ENCODE measurements at regions not wholly inside any gene's neighbourhood (a gene's known extent, or its start where the extent isn't known, plus 50 kb on each side); places are given as distances from the start of the nearest gene placed in this dataset.
"Not testable (repeated sequence)": the region's sequence is repeated elsewhere in the genome, so short reads cannot be mapped to it uniquely, and the experiment has no call there.

- peak; percentile 80 for DNase-seq (ENCODE audit: low read depth)
These were observed 670.9 kb downstream of the QKI start for GRCh38 chr6:164085091-164086075.

- no peak for DNase-seq (ENCODE audit: low read depth)
These were observed 664.7 kb downstream of the QKI start for GRCh38 chr6:164079275-164079600.

DNA sequence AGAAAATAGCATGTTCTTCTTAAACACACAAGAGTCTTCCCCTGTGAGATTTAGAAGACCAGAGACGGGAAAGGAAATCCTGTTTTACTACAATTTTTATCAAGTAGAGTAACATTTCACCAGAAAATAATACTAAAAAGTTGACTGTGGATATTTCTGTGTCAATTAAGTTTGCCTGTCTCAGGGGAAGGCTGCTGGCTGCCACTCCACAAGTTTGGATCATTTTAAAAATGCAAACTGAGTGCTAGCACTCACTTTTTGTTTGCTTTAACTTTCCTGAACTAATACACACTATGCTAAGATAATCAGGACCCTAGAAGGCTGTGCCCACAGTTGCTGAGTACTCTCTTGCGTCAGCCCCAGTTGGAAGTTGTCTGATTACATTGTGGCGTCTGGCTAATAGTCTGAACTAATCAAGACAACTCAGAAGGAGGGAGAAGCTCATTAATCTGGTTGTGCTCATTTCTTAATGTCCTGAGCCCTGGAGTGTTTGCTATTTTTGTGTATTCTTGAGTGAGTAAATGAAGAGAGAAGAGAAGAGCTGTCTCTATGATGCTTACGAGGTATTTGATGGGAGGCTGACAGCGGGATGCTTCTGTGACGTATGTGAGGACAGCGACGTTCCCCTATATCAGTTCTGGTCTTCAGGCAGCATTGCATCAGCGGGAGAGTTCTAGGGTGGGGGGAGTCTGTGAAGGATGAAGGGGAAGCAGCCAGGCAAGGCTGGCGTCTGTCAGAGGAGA lies 664.2 kb downstream of the QKI start:
- DNase-seq (ENCODE audit: low read depth), result no peak

DNA sequence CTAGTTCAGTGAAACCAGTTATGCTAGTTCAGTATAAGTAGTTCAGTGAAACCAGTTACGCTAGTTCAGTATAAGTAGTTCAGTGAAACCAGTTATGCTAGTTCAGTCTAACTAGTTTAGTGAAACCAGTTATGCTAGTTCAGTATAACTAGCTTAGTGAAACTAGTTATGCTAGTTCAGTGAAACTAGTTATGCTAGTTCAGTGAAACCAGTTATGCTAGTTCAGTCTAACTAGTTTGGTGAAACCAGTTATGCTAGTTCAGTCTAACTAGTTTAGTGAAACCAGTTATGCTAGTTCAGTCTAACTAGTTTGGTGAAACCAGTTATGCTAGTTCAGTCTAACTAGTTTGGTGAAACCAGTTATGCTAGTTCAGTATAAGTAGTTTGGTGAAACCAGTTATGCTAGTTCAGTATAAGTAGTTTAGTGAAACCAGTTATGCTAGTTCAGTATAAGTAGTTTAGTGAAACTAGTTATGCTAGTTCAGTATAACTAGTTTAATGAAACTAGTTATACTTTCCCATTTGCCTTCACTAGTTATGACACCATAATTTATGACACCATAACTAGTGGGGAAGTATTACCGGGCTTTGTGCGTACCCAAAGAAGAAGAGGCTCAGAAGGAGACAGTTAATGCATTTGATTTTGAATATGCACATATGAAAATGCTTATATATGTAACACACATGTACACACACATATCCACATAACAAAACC lies 662.5 kb downstream of the QKI start:
- not testable (repeated sequence) for DNase-seq (ENCODE audit: low read depth)

- DNase-seq (ENCODE audit: low read depth), result no peak
These were observed 661.6 kb downstream of the QKI start for GRCh38 chr6:164075981-164076615.

GRCh38 chr6:164072240-164072666 lies 657.7 kb downstream of the QKI start:
- DNase-seq (ENCODE audit: low read depth), result no peak

DNA sequence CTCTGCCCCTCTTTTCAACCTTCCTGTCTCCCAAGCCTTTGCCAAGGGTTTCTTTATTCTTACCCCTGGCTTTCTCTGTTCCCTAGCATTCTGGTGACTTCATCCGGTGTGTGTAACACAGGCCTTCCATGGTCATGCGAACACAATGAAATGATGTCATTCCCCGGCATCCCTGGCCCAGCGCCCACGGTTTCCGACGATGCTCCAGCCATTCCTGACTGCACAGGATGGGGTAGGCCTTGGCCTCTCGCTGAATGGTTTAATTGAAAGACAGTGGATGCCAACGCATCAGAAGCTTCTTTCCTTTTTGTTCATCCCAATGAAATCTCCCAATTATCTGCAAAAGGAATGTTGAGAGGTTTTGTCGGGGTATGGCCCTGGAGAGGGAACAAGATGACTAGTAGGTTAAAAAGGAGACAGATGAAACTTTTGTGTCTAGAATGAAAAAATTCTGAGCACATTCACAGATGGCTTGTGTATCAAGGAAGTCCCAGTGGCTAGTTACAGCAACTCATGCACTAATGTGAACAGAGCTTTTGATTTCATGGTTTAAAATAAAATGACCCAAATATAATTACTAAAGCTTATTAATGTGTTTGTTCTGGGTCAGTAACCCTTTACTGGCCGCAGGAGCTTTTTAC lies 655.0 kb downstream of the QKI start:
- peak; percentile 16 for DNase-seq (ENCODE audit: low read depth)

DNA sequence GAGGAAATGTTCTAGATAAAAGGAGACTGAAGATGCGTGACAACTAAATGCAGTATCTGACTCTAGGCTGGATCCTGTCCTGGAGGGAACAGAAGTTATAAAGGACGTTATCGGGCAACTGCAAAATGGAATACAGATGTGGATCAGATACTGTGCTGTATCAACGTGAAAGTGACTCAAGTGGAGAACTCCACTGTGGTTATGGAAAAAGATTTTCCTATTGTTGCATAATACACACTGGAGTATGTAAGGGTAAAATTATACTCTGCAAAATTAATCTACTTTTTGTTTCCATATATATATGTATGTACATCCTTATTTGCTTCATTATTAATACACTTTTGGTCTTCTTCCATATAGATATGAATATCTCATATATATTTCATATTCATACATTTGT lies 654.0 kb downstream of the QKI start:
- DNase-seq (ENCODE audit: low read depth), result no peak

- DNase-seq (ENCODE audit: low read depth), result peak; percentile 25
These were observed 652.2 kb downstream of the QKI start for GRCh38 chr6:164066766-164067165.

DNA sequence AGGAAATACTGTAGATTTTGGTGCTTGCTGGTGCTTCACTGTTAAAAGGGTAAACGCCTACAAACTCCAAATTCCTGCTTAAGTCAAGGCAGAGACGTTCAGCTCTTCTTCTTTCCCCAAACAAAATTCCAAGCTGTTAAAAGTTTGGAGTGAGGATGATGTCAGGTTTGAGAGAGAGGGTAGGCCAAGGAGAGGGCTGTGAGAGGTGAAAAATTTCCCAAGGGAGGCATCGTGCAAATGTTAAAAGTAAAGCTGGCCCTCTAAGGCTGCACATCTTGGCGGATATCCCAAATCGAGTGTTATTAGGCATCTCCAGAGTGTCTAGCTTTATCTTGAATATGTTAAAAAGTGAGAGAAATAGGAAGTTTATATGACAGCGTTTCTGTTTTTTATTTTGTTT lies 651.8 kb downstream of the QKI start:
- DNase-seq (ENCODE audit: low read depth), result peak; percentile 41

GRCh38 chr6:164063346-164063745 lies 648.8 kb downstream of the QKI start:
- DNase-seq (ENCODE audit: low read depth), result no peak

DNA sequence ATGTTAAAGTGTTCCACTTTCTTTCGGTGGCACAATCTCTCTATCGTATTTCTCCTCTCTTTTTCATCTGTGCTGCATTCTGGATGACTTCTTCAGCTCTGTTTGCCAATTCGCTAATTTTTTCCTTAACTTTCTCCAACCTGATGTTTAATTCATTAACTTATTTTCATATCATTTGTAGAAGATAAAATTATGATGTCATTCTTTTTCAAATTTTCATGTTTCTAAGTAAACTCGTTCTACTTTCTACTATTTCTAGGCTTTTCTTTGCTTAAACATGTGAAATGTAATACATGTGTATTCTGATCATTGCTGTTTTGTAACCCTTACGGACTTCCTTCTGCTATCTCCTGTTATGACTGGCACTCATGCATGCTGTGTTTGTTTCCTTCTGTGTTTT lies 648.4 kb downstream of the QKI start:
- DNase-seq (ENCODE audit: low read depth), result no peak

DNA sequence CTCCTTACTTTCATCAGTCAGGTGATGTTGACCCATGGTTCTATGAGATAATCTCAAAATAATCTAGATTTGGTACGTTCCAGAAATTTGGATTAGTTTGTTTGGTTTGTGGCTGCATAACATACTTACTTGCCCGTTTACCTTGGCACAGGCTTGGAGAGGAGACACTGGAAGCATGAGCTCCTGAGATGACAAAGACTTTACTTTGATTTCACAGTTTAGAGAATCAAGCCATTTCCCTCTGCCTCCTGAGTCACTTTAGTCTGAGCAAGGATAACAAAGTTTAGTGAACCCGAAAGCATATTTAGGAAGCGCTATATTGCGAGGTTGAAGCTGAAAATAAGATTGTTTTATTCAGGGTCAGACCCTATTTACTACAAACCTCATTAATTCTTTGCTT lies 643.4 kb downstream of the QKI start:
- DNase-seq (ENCODE audit: low read depth), result no peak

GRCh38 chr6:164051427-164051826 lies 636.9 kb downstream of the QKI start:
- no peak for DNase-seq (ENCODE audit: low read depth)

DNA sequence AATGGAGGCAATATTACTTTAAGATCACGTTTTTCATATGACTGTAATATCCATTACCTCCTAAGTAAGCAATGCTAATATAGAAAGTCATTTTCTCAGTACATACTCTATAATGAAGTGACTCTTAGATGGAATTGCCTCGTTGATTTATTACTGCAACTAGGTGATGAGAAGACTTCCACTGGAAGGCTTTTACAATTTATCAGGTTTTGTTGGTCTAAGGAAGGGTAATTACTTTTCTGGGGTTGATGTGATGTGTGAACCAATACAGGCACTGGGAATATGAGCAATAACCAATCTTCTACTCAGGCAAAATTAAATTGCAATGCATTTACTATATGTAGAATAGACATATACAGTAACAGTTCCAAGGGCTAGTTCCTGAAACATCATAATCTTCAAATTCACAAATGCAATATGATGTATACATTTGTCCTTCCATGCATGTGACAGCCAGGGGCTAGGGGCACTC lies 635.0 kb downstream of the QKI start:
- DNase-seq (ENCODE audit: low read depth), result no peak

DNA sequence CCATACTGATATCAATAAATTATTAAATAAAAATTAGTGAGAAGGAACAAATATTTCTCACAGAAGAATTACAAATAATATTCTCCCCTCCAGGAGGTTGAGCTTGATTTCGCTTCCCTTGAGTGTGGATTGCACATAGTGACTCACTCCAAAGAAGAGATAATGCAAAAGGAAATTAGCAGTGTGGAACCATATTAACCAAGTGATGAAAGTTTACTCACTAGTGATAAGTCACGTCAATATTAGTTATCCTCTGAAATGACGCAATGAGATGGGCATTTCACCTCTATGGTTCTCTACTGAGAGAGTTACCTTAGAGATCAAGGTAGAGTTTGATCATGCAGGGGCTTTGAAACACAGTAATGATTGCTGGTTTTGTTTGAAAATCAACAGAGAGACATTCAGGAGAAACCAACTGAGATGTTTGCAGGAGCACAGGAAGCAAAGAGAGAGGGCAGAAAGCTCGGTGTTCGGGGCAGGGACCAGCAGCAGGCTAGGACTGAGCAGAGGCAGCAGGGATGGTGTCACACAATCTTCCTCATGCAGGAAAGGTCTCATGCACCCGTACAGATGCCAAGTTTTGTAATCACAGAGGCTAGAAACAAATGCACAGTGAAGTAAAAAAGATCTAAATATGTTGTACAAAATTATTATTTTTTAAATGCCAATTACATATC lies 634.5 kb downstream of the QKI start:
- DNase-seq (ENCODE audit: low read depth), result no peak

- no peak for DNase-seq (ENCODE audit: low read depth)
These were observed 630.6 kb downstream of the QKI start for GRCh38 chr6:164045082-164045481.

DNA sequence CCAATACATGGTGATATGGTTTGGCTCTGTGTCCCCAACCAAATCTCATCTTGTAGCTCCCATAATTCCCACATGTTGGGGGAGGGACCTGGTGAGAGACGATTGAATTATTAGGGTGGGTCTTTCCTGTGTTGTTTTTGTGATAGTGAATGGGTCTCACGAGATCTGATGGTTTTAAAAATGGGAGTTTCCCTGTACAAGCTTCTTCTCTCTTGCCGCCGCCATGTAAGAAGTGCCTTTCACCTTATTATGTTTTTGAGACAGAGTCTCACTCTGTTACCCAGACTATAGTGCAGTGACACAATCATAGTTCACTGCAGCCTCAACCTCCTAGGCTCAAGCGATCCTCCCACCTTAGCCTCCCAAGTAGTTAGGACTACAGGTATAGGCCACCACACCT lies 629.1 kb downstream of the QKI start:
- DNase-seq (ENCODE audit: low read depth), result not testable (repeated sequence)

- no peak for DNase-seq (ENCODE audit: low read depth)
These were observed 627.7 kb downstream of the QKI start for GRCh38 chr6:164042212-164042611.

DNA sequence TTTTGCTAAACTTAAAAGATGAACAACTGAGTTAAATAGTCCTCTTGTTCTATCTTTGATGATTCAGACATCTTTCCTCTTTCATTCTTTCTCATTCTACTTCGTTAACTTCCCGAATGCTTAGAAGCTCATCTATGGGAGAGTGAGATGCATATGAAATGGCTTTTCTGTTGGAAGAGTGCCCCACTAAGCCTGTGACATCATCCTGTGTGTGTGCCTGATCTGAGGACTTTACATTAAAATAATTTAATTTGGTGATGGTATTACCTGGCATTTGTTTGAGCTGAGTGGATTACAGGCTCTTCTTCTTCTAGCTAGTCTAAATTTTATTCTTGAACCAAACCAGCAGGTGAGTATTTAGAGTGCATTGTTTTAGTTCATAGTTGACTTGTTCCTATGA lies 626.5 kb downstream of the QKI start:
- no peak for DNase-seq (ENCODE audit: low read depth)

DNA sequence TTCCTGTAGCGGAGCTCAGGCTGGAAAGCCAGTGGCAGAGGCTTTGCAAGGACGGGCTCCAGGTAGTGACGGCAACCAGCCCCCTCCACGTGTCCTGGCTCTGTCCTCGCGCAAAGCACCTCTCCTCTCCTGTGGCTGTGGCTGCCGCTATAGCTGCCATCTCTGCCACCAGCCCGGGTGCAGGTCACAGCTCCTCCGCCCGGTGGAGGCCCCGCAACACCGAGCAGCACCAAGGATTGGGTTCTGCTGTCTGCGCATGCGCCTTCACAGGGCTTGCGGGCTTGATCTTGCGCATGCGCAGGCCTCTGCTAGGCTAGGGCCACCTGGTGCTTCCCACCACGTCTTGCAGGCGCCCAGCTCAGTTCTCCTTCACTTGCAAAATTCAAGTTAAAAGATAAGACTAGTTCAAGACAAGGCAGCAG lies 625.4 kb downstream of the QKI start:
- DNase-seq (ENCODE audit: low read depth), result no peak

Measured in forelimb muscle (tissue), 1 donor.